OCI-LY1 (cell line): ENCODE measurements at regions not wholly inside any gene's neighbourhood (a gene's known extent, or its start where the extent isn't known, plus 50 kb on each side); places are given as distances from the start of the nearest gene placed in this dataset.

Source experiments
- H2AFZ ChIP-seq: fragments of 200-600 bp; sonication (generic), shearing (Covaris generic); 2 replicates; pipeline ENCODE4 v1.6.0; 2014; ENCODE audit warnings: antibody characterized with exemption, mild to moderate bottlenecking, low read length
- H3F3A ChIP-seq: fragments of 200-600 bp; sonication (generic), shearing (Covaris generic); 2 replicates; pipeline ENCODE4 v1.6.0; 2014; ENCODE audit warnings: mild to moderate bottlenecking, antibody characterized with exemption, low read length, moderate library complexity; ENCODE audit not compliant: insufficient read depth
- H3K27ac ChIP-seq: fragments of 200-600 bp; sonication (generic); 2 replicates; pipeline ENCODE4 v1.5.1; 2014; ENCODE audit warnings: low read length, mixed run types, mild to moderate bottlenecking, low read depth; ENCODE audit not compliant: poor library complexity, severe bottlenecking
- H3K27me3 ChIP-seq: fragments of 200-600 bp; sonication (generic); 2 replicates; pipeline ENCODE4 v1.6.0; 2014; ENCODE audit warnings: antibody characterized with exemption, mild to moderate bottlenecking, low read length, moderate library complexity; ENCODE audit not compliant: insufficient read depth
- H3K36me3 ChIP-seq: fragments of 200-600 bp; sonication (generic); 2 replicates; pipeline ENCODE4 v1.6.1; 2014; ENCODE audit warnings: mild to moderate bottlenecking, antibody characterized with exemption, low read length, moderate library complexity, mixed read lengths; ENCODE audit not compliant: insufficient read depth
- H3K4me1 ChIP-seq: fragments of 200-600 bp; sonication (generic); 2 replicates; pipeline ENCODE4 v1.5.1; 2014; ENCODE audit warnings: mild to moderate bottlenecking, low read length, moderate library complexity; ENCODE audit not compliant: insufficient read depth, severe bottlenecking
- H3K4me2 ChIP-seq: fragments of 200-600 bp; sonication (generic), shearing (Covaris generic); 2 replicates; pipeline ENCODE4 v1.6.1; 2014; ENCODE audit warnings: low read length
- H3K4me3 ChIP-seq: fragments of 200-600 bp; sonication (generic); 2 replicates; pipeline ENCODE4 v1.5.1; 2014; ENCODE audit warnings: low read length, low read depth, mild to moderate bottlenecking, mixed read lengths; ENCODE audit not compliant: poor library complexity, severe bottlenecking
- H3K79me2 ChIP-seq: fragments of 200-600 bp; shearing (Covaris generic); 2 replicates; pipeline ENCODE4 v1.6.1; 2016; ENCODE audit warnings: mixed run types, low read length, mixed read lengths; ENCODE audit not compliant: insufficient read depth
- H3K9ac ChIP-seq: fragments of 200-600 bp; sonication (generic), shearing (Covaris generic); 2 replicates; pipeline ENCODE4 v1.6.1; 2014; ENCODE audit warnings: mild to moderate bottlenecking, low read length, mixed read lengths
- H3K9me2 ChIP-seq: fragments of 200-600 bp; sonication (generic), shearing (Covaris generic); 2 replicates; pipeline ENCODE4 v1.6.1; 2014; ENCODE audit warnings: low read depth, mild to moderate bottlenecking, low read length, mixed read lengths
- H3K9me3 ChIP-seq: fragments of 200-600 bp; shearing (Covaris generic); 2 replicates; pipeline ENCODE4 v1.6.1; 2014; ENCODE audit warnings: low read length, mixed read lengths
- H4K20me1 ChIP-seq: fragments of 200-600 bp; sonication (generic), shearing (Covaris generic); 2 replicates; pipeline ENCODE4 v1.6.0; 2016; ENCODE audit warnings: mild to moderate bottlenecking, low read length; ENCODE audit not compliant: insufficient read depth
- EZH2 ChIP-seq: fragments of 200-600 bp; sonication (generic), shearing (Covaris generic); IDR thresholded peaks from 2 replicates; pipeline ENCODE4 v1.8.0; 2017; ENCODE audit warnings: borderline replicate concordance, mixed run types, mild to moderate bottlenecking, antibody characterized with exemption, low read length, moderate library complexity, mixed read lengths
- TF ChIP-seq, protein P1 (sequence below): fragments of 200-600 bp; sonication (generic), shearing (Covaris generic); IDR thresholded peaks from 2 replicates; pipeline ENCODE4 v1.5.1; 2017; ENCODE audit warnings: mild to moderate bottlenecking, antibody characterized with exemption, low read length, moderate library complexity, mixed read lengths

- no peaks in the 10 kb centered on the region for H3K27me3 ChIP-seq
- H3K79me2 ChIP-seq = no peaks in the 10 kb centered on the region
- TF ChIP-seq, protein P1, sequence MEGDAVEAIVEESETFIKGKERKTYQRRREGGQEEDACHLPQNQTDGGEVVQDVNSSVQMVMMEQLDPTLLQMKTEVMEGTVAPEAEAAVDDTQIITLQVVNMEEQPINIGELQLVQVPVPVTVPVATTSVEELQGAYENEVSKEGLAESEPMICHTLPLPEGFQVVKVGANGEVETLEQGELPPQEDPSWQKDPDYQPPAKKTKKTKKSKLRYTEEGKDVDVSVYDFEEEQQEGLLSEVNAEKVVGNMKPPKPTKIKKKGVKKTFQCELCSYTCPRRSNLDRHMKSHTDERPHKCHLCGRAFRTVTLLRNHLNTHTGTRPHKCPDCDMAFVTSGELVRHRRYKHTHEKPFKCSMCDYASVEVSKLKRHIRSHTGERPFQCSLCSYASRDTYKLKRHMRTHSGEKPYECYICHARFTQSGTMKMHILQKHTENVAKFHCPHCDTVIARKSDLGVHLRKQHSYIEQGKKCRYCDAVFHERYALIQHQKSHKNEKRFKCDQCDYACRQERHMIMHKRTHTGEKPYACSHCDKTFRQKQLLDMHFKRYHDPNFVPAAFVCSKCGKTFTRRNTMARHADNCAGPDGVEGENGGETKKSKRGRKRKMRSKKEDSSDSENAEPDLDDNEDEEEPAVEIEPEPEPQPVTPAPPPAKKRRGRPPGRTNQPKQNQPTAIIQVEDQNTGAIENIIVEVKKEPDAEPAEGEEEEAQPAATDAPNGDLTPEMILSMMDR = no peak
- TF ChIP-seq EZH2 = no peak
- H2AFZ ChIP-seq = no peak overlapping the region
- H3K4me3 ChIP-seq = no peak overlapping the region
- H3F3A ChIP-seq = no peaks in the 10 kb centered on the region
- no peaks in the 10 kb centered on the region for H3K36me3 ChIP-seq
- no peak overlapping the region for H3K9ac ChIP-seq
- H4K20me1 ChIP-seq = no peaks in the 10 kb centered on the region
- no peak overlapping the region for H3K4me2 ChIP-seq
- no peaks in the 10 kb centered on the region for H3K9me3 ChIP-seq
- H3K4me1 ChIP-seq = peaks cover 76% of the 10 kb centered on the region
- H3K27ac ChIP-seq = no peak overlapping the region
- H3K9me2 ChIP-seq = no peaks in the 10 kb centered on the region
These were observed 495.6 kb upstream of the ZFP42 start for GRCh38 chr4:187499956-187500355.

GRCh38 chr4:187500796-187501195, 494.8 kb upstream of the ZFP42 start:
- Histone ChIP-seq H4K20me1 (no peaks in the 10 kb centered on the region), H3F3A (no peaks in the 10 kb centered on the region), H3K9ac (no peak overlapping the region), H3K27ac (no peak overlapping the region), H2AFZ (no peak overlapping the region), H3K79me2 (no peaks in the 10 kb centered on the region), H3K9me2 (no peaks in the 10 kb centered on the region), H3K4me2 (no peak overlapping the region), H3K4me3 (no peak overlapping the region), H3K27me3 (no peaks in the 10 kb centered on the region), H3K4me1 (peaks cover 72% of the 10 kb centered on the region), H3K9me3 (no peaks in the 10 kb centered on the region), H3K36me3 (no peaks in the 10 kb centered on the region)
- no peak for TF ChIP-seq EZH2
- TF ChIP-seq, protein P1 = no peak

GRCh38 chr4:187501731-187502130, 493.8 kb upstream of the ZFP42 start:
- Histone ChIP-seq H3K9ac (no peak overlapping the region), H3K9me3 (no peaks in the 10 kb centered on the region), H3F3A (no peaks in the 10 kb centered on the region), H3K79me2 (no peaks in the 10 kb centered on the region), H3K4me1 (peaks cover 62% of the 10 kb centered on the region), H3K9me2 (no peaks in the 10 kb centered on the region), H3K27ac (no peak overlapping the region), H4K20me1 (no peaks in the 10 kb centered on the region), H3K4me3 (no peak overlapping the region), H3K27me3 (no peaks in the 10 kb centered on the region), H2AFZ (0 out of 2 replicates have a peak overlapping the region, but pooled peaks have one; percentile 31), H3K36me3 (no peaks in the 10 kb centered on the region), H3K4me2 (no peak overlapping the region)
- TF ChIP-seq, protein P1 = no peak
- no peak for TF ChIP-seq EZH2
